Smooth muscle cell (in vitro differentiated cells): ENCODE measurements at regions not wholly inside any gene's neighbourhood (a gene's known extent, or its start where the extent isn't known, plus 50 kb on each side); places are given as distances from the start of the nearest gene placed in this dataset.
"Not testable (repeated sequence)": the region's sequence is repeated elsewhere in the genome, so short reads cannot be mapped to it uniquely, and the experiment has no call there.

Source experiments
- DNase-seq: peaks from one replicate; lab custom pipeline; 2025; ENCODE audit not compliant: unreplicated experiment; lab: John Stamatoyannopoulos, UW
- H2AFZ ChIP-seq: fragments of 200-600 bp; sonication (generic); 2 replicates; pipeline ENCODE4 v1.6.0; 2016; ENCODE audit warnings: antibody characterized with exemption, low read depth, mild to moderate bottlenecking
- H3F3A ChIP-seq: fragments of 200-600 bp; sonication (generic); 2 replicates; pipeline ENCODE4 v1.6.0; 2017; ENCODE audit warnings: antibody characterized with exemption, low read depth
- H3K27ac ChIP-seq: fragments of 200-600 bp; sonication (generic); 2 replicates; pipeline ENCODE4 v1.5.1; 2016; ENCODE audit warnings: low read depth, mild to moderate bottlenecking
- H3K27me3 ChIP-seq: fragments of 200-600 bp; sonication (generic); 2 replicates; pipeline ENCODE4 v1.6.1; 2016; ENCODE audit warnings: low read depth, mild to moderate bottlenecking
- H3K36me3 ChIP-seq: fragments of 200-600 bp; sonication (generic); 2 replicates; pipeline ENCODE4 v1.5.1; 2016; ENCODE audit warnings: low read depth
- H3K4me1 ChIP-seq: fragments of 200-600 bp; sonication (generic); 2 replicates; pipeline ENCODE4 v1.5.1; 2016; ENCODE audit warnings: low read depth
- H3K4me2 ChIP-seq: fragments of 200-600 bp; sonication (generic); 2 replicates; pipeline ENCODE4 v1.6.0; 2016; ENCODE audit warnings: mild to moderate bottlenecking
- H3K4me3 ChIP-seq: fragments of 200-600 bp; sonication (generic); 2 replicates; pipeline ENCODE4 v1.5.1; 2016; ENCODE audit warnings: mild to moderate bottlenecking
- H3K79me2 ChIP-seq: fragments of 200-600 bp; sonication (generic); 2 replicates; pipeline ENCODE4 v1.6.0; 2016; ENCODE audit warnings: low read depth, mild to moderate bottlenecking
- H3K9ac ChIP-seq: fragments of 200-600 bp; sonication (generic); 2 replicates; pipeline ENCODE4 v1.6.0; 2016; ENCODE audit warnings: low read depth
- H3K9me3 ChIP-seq: fragments of 200-600 bp; sonication (generic); replicated peaks from 2 replicates; pipeline ENCODE4 v1.5.1; 2016; ENCODE audit warnings: low read depth
- H4K20me1 ChIP-seq: fragments of 200-600 bp; sonication (generic); 2 replicates; pipeline ENCODE4 v1.6.0; 2016; ENCODE audit warnings: low read depth
- CTCF ChIP-seq: fragments of 200-600 bp; sonication (generic); IDR thresholded peaks from 2 replicates; pipeline ENCODE4 v1.5.1; 2017; ENCODE audit warnings: borderline replicate concordance, mild to moderate bottlenecking, antibody characterized with exemption; ENCODE audit not compliant: insufficient read depth, poor library complexity, severe bottlenecking
- WGBS: methylation state at CpG from one replicate; pipeline ENCODE4 v1.1.7; 2016; ENCODE audit warnings: low lambda C conversion rate; 5-methylcytosine and 5-hydroxymethylcytosine counted together

GRCh38 chr5:172533058-172533398 lies 78.7 kb upstream of the SH3PXD2B start:
- 87% methylated on average over 10 of the region's 10 CpGs for WGBS
- H3K27ac ChIP-seq: no peak overlapping the region
- no peak for DNase-seq
- no peaks in the 10 kb centered on the region for H4K20me1 ChIP-seq
- H2AFZ ChIP-seq: no peak overlapping the region
- TF ChIP-seq CTCF: no peak
- H3K4me2 ChIP-seq: no peak overlapping the region
- no peaks in the 10 kb centered on the region for H3K79me2 ChIP-seq
- no peaks in the 10 kb centered on the region for H3K27me3 ChIP-seq
- H3F3A ChIP-seq: no peaks in the 10 kb centered on the region
- no peaks in the 10 kb centered on the region for H3K9me3 ChIP-seq
- no peak overlapping the region for H3K9ac ChIP-seq
- H3K36me3 ChIP-seq: no peaks in the 10 kb centered on the region
- H3K4me1 ChIP-seq: no peaks in the 10 kb centered on the region
- H3K4me3 ChIP-seq: no peak overlapping the region

DNA sequence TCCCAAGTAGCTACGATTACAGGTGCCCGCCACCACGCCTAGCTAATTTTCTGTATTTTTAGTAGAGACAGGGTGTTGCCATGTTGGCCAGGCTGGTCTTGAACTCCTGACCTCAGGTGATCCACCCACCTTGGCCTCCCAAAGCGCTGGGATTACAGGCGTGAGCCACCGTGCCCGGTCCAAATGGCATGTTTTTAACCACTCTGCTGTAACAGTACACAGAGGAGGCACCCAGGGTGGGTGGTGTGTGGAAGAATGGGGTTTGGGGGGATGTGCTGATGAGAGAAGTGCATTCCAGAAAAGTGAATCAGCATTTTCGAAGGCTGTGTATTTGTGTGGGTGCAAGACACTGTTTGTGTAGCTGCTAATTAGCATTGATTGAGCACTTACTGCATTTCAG lies 78.1 kb upstream of the SH3PXD2B start:
- 65% methylated on average over 8 of the region's 8 CpGs for WGBS
- H2AFZ ChIP-seq, H3K27me3 ChIP-seq: not testable (repeated sequence)

GRCh38 chr5:172531704-172532026 lies 77.3 kb upstream of the SH3PXD2B start:
- Histone ChIP-seq H3K4me1 (no peaks in the 10 kb centered on the region), H3K4me3 (no peak overlapping the region), H4K20me1 (no peaks in the 10 kb centered on the region), H3K27ac (no peak overlapping the region), H3K9me3 (no peaks in the 10 kb centered on the region), H3K9ac (no peak overlapping the region), H3F3A (no peaks in the 10 kb centered on the region), H3K4me2 (no peak overlapping the region), H3K36me3 (no peaks in the 10 kb centered on the region), H2AFZ (no peak overlapping the region), H3K79me2 (no peaks in the 10 kb centered on the region), H3K27me3 (no peaks in the 10 kb centered on the region)
- no peak for TF ChIP-seq CTCF
- no peak for DNase-seq
- 97% methylated on average over 2 of the region's 2 CpGs for WGBS

More for the DNA sequence above, 78.1 kb upstream of the SH3PXD2B start:
- not testable (repeated sequence) for H3K36me3 ChIP-seq, H3K27ac ChIP-seq, H3K4me1 ChIP-seq, DNase-seq, H3F3A ChIP-seq, H3K4me3 ChIP-seq, H3K4me2 ChIP-seq, H4K20me1 ChIP-seq, H3K9me3 ChIP-seq, H3K9ac ChIP-seq, H3K79me2 ChIP-seq

- H3K4me2 ChIP-seq: no peak overlapping the region
- no peak overlapping the region for H2AFZ ChIP-seq
- H3K27me3 ChIP-seq: no peaks in the 10 kb centered on the region
- 79% methylated on average over 13 of the region's 13 CpGs for WGBS
- H3K79me2 ChIP-seq: no peaks in the 10 kb centered on the region
- no peaks in the 10 kb centered on the region for H3K36me3 ChIP-seq
- H3K9me3 ChIP-seq: no peaks in the 10 kb centered on the region
- no peak overlapping the region for H3K27ac ChIP-seq
- no peak overlapping the region for H3K9ac ChIP-seq
- DNase-seq: no peak
- H3F3A ChIP-seq: no peaks in the 10 kb centered on the region
- H4K20me1 ChIP-seq: no peaks in the 10 kb centered on the region
- no peaks in the 10 kb centered on the region for H3K4me1 ChIP-seq
- no peak overlapping the region for H3K4me3 ChIP-seq
- no peak for TF ChIP-seq CTCF
Measured at GRCh38 chr5:172530878-172531703, 76.8 kb upstream of the SH3PXD2B start.
